NCI-H748 (cell line): ENCODE measurements at regions not wholly inside any gene's neighbourhood (a gene's known extent, or its start where the extent isn't known, plus 50 kb on each side); places are given as distances from the start of the nearest gene placed in this dataset.

Experiments
- DNase-seq: peaks from one replicate; lab custom pipeline; 2025; ENCODE audit not compliant: unreplicated experiment; lab: John Stamatoyannopoulos, UW

- DNase-seq, result no peak
Measured at GRCh38 chr5:110917161-110917875, 154.2 kb upstream of the TSLP start.

GRCh38 chr5:110918683-110919082 is 152.8 kb upstream of the TSLP start:
- no peak for DNase-seq

DNA sequence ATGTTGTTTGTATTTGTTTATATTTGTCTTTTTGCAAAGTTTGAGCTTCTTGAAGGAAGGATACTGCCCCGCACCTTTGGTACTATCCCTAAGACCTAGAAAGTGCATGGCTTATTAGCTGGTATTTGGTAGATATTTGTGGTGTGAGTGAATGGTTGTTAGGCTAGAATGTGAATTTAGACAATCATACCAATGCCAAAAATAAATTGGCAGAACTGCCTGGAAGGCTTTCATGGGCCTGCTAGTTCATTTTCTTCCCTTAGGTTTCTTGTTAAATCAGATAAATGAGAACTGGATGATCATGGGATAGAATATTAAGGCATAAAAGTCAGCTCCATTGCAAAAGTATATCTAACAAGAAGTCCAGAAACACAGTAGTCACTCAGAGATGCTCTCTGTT is 147.5 kb upstream of the TSLP start:
- no peak for DNase-seq

- DNase-seq, result no peak
Measured at GRCh38 chr5:110925398-110925797, 146.1 kb upstream of the TSLP start.

DNA sequence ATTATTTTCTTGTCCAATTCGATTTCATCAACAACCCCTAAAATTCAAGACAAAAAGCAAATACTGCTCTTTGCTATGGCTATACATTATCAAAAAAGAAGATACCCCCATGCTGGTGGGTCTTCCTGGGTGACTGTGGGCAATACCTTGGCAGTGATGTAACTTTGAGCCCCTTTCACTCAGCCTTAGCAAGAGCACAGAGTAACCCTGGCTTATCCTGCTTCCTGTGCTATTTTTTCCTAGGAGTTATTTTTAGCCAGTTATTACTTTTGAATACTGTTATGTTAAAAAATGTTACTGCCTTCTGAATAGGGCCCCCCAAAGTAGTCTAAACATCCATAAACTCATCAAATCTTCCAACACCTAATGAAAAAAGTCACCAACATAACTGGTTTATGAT is 145.6 kb upstream of the TSLP start:
- no peak for DNase-seq

DNA sequence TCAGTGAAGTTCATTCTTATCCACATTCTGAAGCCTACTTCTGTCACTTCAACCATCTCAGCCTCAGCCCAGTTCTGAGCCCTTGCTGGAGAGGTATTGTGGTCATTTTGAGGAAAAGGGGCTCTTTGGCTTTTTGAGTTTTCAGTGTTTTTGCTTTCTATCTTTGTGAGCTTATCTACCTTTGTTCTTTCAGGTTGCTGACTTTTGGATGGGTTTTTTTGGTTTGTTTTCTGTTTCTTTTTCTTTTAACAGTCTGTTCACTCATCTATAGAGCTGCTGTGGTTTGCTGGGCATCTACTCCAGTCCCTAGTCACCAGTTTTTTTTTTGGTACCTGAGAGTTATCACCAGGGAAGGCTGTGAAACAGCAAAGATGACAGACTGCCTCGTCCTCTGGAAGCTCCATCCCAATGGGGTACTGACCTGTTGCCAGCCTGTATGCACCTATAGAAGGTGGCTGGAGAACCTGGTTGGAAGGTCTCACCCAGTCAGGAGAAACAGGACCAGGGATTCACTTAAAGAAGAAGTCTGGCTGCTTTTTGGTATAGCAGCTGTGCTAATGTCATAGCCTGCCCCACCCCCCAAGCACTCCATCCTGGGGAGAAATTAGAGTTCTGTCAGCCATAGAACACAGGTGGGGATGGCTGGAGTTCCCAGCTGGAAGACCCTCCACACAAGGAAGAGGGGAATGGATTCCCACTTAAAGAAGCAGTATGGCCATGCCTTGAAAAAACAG is 138.6 kb upstream of the TSLP start:
- DNase-seq, result no peak

GRCh38 chr5:110940136-110940535 is 131.4 kb upstream of the TSLP start:
- no peak for DNase-seq

- no peak for DNase-seq
Measured at GRCh38 chr5:110945874-110946436, 125.6 kb upstream of the TSLP start.

DNA sequence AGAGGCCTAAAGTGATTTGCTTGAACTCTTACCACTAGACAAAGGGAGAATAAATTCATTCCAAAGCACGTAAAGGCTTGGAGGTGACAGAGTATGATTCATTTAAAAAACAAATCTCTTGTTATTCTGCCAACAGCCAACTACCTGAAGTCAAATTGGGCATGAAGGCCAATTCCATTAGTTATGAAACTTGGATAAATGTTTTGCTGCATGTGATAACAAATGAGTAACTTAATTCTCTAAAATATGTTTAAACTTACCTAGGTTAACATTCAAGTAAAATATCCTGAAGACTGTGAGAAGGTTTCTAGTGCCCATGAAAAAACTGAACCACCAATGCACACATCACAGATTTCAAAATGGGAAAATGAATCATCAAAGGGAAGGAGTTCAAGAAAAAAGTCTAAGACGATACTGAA is 120.1 kb upstream of the TSLP start:
- no peak for DNase-seq

DNA sequence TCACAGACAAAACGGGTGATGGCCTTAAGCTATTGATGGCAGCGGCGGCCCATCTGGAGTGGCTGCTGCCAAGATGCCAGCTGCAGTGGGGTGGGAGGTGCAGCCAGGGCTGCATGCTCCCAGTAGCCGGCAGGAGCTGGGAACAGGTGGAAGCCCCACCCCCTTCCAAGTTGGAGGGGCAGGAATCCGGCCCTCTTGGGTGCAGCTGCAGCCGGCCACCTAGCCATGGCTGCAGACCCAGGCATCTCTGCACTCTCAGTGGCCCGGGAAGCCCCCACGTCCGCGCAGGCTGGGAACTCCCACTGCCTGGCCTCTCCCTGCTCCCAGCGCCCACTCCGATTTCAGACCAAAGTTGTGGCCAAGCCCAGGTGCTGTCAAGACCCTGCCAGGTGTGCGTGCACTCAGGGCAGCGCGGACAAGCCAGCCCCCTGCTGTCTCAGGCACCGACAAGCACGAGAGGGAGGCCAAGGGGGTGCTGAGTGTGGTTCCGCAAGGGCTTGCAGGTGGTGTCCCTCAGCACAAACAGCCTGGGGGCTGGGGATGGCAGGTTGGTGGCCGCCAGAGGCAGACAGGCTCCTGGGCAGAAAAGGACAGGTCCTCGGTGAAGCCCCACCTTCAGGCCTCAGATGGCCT is 115.1 kb upstream of the TSLP start:
- DNase-seq, result peak; percentile 51

DNA sequence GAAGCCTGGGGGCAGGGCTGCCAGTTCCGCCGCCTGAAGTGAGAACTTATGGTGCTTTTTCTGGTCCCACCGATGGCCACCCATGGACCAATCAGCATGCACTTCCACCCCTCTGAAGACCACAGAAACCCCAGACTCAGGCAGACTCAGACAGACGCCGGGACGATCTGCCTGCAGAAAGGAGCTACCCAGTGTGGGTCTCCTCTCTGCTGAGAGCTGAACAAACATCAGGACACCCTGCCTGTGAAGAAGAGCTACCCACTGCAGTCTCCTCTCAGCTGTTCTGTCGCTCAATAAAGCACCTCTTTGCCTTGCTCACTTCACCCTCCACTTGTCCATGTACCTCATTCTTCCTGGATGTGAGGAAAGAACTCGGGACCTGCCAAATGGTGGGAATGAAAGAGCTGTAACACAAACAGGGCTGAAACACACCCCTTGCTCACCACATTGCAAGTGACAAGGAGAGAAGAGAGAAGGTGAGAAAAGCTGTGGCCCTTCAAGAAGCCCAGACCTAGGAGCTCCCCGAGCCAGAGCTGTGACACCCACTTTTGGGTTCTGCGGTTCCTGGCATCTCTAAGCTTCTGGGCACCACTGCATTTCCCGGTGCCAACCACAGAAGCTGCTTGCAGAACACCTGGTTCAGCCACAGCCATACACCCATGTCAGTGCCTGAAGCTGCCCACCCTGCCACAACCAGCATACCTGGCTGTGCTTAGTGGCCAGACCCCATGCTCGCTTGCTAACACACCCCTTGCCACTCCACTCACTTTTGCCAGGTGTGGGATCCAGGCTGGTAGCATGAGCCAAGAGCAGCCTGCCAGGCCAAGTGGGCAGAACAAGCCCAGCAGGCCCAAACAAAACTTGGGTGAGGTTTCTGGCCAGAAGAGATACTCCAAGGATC is 114.3 kb upstream of the TSLP start:
- DNase-seq, result no peak

DNA sequence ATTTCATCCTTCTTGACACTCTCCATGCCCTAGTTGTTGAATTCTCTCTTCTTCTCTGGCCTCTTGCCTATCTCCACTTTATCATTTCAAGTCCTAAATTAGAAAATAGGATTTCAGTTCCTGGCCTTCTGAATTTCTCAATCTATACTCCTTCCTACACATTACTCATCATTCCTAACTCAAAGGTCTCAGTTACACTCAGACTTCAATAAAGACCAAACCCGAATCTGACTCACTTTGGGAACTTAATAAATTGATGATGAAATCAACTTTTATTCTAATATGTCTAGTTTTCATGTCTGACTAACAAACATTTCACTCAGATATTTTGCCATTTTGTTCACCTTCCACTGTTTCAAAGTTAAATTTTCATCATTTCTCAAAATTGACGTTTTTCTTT is 113.6 kb upstream of the TSLP start:
- no peak for DNase-seq

DNA sequence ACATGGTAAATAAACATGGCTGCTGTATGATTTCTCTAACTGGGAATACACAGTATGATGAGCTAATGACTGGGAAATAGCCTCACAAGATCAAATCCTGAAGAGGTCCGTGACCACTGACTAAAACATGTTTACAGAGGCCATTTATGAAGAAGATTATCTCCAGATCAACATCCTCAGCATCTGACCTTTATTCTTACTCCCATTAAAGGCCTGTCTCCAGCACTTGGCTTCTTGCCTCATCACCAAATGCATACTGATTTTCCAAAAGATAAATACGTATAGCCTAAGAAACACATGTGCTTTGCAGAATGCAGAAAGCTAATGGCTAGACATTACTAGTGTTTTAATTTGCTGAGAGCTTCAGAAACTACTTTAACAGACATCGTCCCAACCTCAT is 108.0 kb upstream of the TSLP start:
- DNase-seq, result no peak

GRCh38 chr5:110965773-110966581 is 105.5 kb upstream of the TSLP start:
- no peak for DNase-seq

- DNase-seq, result no peak
Measured at GRCh38 chr5:110968246-110969005, 103.1 kb upstream of the TSLP start.

- peak; percentile 87 for DNase-seq
Measured at GRCh38 chr5:110969502-110969901, 102.0 kb upstream of the TSLP start.

GRCh38 chr5:110973510-110973909 is 98.0 kb upstream of the TSLP start:
- peak; percentile 3 for DNase-seq

DNA sequence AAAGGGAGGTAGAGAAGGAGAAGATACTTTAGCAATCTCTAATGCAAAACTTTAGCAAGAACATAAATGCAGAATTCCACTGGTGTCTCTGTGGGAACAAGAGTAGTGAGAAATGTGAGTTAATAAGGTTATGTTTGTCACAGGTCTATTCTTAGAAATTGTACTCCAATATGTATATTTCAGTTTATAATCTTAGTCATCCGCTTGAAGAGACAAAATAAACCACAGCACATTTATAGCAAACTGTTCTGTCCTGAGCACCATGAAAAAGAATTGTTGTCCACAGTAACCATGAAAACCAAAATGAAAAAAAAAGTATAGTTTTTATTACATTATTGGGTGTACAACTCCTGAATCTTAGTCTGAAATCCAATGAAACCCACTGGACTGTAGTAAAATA is 93.6 kb upstream of the TSLP start:
- DNase-seq, result no peak

GRCh38 chr5:110985882-110986281 is 85.6 kb upstream of the TSLP start:
- DNase-seq, result peak; percentile 87
